GM20000 (cell line): ENCODE measurements at regions not wholly inside any gene's neighbourhood (a gene's known extent, or its start where the extent isn't known, plus 50 kb on each side); places are given as distances from the start of the nearest gene placed in this dataset.

Experiments used
- DNase-seq: peaks from one replicate; pipeline ENCODE4 v3.0.0; 2012; ENCODE audit warnings: low spot score
- CTCF ChIP-seq: IDR thresholded peaks from 2 replicates; pipeline ENCODE4 v1.5.1; 2012; ENCODE audit warnings: mild to moderate bottlenecking, control low read depth; ENCODE audit errors: extremely low read depth, missing control alignments

- TF ChIP-seq CTCF, result no peak
Measured at GRCh38 chr5:51556833-51557232, 173.6 kb downstream of the ISL1 start.

GRCh38 chr5:51558682-51559081 is 175.4 kb downstream of the ISL1 start:
- no peak for TF ChIP-seq CTCF
- no peak for DNase-seq

More at GRCh38 chr5:51556833-51557232, 173.6 kb downstream of the ISL1 start:
- DNase-seq, result no peak

GRCh38 chr5:51559339-51559738 is 176.1 kb downstream of the ISL1 start:
- DNase-seq, result no peak
- no peak for TF ChIP-seq CTCF

- no peak for TF ChIP-seq CTCF
- no peak for DNase-seq
Measured at GRCh38 chr5:51559921-51560658, 176.8 kb downstream of the ISL1 start.

- no peak for TF ChIP-seq CTCF
Measured at GRCh38 chr5:51566953-51567352, 183.7 kb downstream of the ISL1 start.

GRCh38 chr5:51567636-51568035 is 184.4 kb downstream of the ISL1 start:
- no peak for TF ChIP-seq CTCF
- DNase-seq, result no peak

More at GRCh38 chr5:51566953-51567352, 183.7 kb downstream of the ISL1 start:
- DNase-seq, result no peak

GRCh38 chr5:51573835-51574234 is 190.6 kb downstream of the ISL1 start:
- no peak for DNase-seq
- TF ChIP-seq CTCF, result no peak
